Esophagus muscularis mucosa (tissue), 4 donors: ENCODE measurements at regions not wholly inside any gene's neighbourhood (a gene's known extent, or its start where the extent isn't known, plus 50 kb on each side); places are given as distances from the start of the nearest gene placed in this dataset.
"Not testable (repeated sequence)": the region's sequence is repeated elsewhere in the genome, so short reads cannot be mapped to it uniquely, and the experiment has no call there.

Source experiments
- DNase-seq: peaks from one replicate; pipeline ENCODE4 v3.0.0-alpha.2; 2017; ENCODE audit errors: extremely low spot score
- H3K27ac ChIP-seq, 4 donors: fragments of 200-600 bp; sonication (generic); replicated peaks in 1 of 4; 1 replicate in 3 of 4; 2 replicates in 1 of 4; pipeline ENCODE4 v1.5.1; 2016 to 2019; ENCODE audit warnings: mild to moderate bottlenecking in 1 of 4
- H3K27me3 ChIP-seq, 4 donors: fragments of 200-600 bp; sonication (generic); one replicate each; pipeline versions ENCODE4 v1.5.1 to v1.6.0; 2016 to 2019
- H3K36me3 ChIP-seq, 4 donors: fragments of 200-600 bp; sonication (generic); one replicate each; pipeline ENCODE4 v1.5.1; 2016 to 2019
- H3K4me1 ChIP-seq, 4 donors: fragments of 200-600 bp; sonication (generic); one replicate each; pipeline ENCODE4 v1.5.1; 2016 to 2019
- H3K4me3 ChIP-seq, 4 donors: fragments of 200-600 bp; sonication (generic); 1 replicate in 2 of 4; 2 replicates in 2 of 4; pipeline ENCODE4 v1.5.1; 2016 to 2019; ENCODE audit warnings: mild to moderate bottlenecking in 4 of 4, moderate library complexity in 1 of 4
- H3K9me3 ChIP-seq, 4 donors: fragments of 200-600 bp; sonication (generic); 1 replicate in 3 of 4; 2 replicates in 1 of 4; pipeline ENCODE4 v1.5.1; 2016 to 2019
- EP300 ChIP-seq: sonication (generic); formaldehyde crosslinking; IDR thresholded peaks from one replicate; pipeline ENCODE4 v1.6.1; 2017; ENCODE audit warnings: antibody characterized with exemption
- POLR2A ChIP-seq: fragments of 450-650 bp; IDR thresholded peaks from one replicate; pipeline ENCODE4 v1.6.1; 2017; ENCODE audit warnings: antibody characterized with exemption, moderate library complexity, mild to moderate bottlenecking, low read depth
- POLR2AphosphoS5 ChIP-seq, 2 donors: sonication (generic); formaldehyde crosslinking; IDR thresholded peaks; one replicate each; pipeline ENCODE4 v1.6.1; 2017; ENCODE audit warnings: antibody characterized with exemption in 2 of 2
- WGBS: methylation state at CpG from one replicate; pipeline ENCODE4 v1.1.5; 2018; 5-methylcytosine and 5-hydroxymethylcytosine counted together
- intact Hi-C: fragments of 100-400 bp; cut with DNase I; formaldehyde crosslinking; loops from one replicate; pipeline ENCODE4 v1.15.1; 2023
- TF ChIP-seq, protein P1 (sequence below), 3 experiments: fragments of 200-600 bp in 2 of 3; fragments of 450-650 bp in 1 of 3; sonication (generic) in 2 of 3; IDR thresholded peaks; one replicate each; pipeline ENCODE4 v1.5.1; 2017 to 2019; ENCODE audit warnings: antibody characterized with exemption in 3 of 3, mild to moderate bottlenecking in 2 of 3, moderate library complexity in 1 of 3

DNA sequence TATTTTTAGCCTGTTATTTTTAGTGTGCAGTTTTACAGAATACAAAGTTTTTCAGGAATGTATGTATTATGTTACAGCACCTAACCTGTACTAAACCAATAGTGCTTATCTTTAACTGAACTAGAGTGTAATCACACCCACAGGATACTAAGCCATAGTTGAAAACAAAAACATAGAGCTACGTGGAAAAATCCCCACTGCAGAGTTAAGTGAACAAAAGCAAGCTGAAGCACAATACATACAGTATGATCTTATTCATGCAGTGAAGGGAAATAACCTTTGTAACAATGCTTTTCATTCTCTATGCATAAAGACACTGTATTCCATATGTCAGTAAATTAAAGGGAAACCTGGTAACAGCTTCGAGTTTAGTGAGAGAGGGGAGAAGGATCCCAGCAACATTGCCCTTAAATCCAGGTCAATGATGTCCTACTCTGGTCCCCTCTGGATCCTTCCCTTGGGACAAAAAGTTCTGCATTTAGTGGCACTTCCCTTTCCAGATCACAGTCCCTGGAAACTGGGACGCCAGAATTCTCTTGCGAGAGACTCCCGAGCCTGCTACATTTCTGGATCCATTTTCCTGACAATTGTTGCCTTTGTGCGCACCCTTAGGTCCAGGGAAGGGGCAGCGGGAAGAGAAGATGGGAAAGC, 121.3 kb upstream of the CCND2 start:
- peaks cover 0 to 17% (median 0%) of the 10 kb centered on the region in 4 donors for H3K27me3 ChIP-seq
- H3K9me3 ChIP-seq: no peaks in the 10 kb centered on the region
- DNase-seq: no peak
- no peak overlapping the region for H3K27ac ChIP-seq
- TF ChIP-seq, protein P1, sequence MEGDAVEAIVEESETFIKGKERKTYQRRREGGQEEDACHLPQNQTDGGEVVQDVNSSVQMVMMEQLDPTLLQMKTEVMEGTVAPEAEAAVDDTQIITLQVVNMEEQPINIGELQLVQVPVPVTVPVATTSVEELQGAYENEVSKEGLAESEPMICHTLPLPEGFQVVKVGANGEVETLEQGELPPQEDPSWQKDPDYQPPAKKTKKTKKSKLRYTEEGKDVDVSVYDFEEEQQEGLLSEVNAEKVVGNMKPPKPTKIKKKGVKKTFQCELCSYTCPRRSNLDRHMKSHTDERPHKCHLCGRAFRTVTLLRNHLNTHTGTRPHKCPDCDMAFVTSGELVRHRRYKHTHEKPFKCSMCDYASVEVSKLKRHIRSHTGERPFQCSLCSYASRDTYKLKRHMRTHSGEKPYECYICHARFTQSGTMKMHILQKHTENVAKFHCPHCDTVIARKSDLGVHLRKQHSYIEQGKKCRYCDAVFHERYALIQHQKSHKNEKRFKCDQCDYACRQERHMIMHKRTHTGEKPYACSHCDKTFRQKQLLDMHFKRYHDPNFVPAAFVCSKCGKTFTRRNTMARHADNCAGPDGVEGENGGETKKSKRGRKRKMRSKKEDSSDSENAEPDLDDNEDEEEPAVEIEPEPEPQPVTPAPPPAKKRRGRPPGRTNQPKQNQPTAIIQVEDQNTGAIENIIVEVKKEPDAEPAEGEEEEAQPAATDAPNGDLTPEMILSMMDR (IDR thresholded peaks at IDR 0.05): no peak
- TF ChIP-seq POLR2AphosphoS5 (IDR thresholded peaks at IDR 0.05) (no peak), EP300 (no peak)
- intact Hi-C loops: no loop called here
- 80% methylated on average over 7 of the region's 7 CpGs for WGBS
- H3K4me1 ChIP-seq: no peaks in the 10 kb centered on the region
- no peak overlapping the region for H3K4me3 ChIP-seq
- no peaks in the 10 kb centered on the region for H3K36me3 ChIP-seq

DNA sequence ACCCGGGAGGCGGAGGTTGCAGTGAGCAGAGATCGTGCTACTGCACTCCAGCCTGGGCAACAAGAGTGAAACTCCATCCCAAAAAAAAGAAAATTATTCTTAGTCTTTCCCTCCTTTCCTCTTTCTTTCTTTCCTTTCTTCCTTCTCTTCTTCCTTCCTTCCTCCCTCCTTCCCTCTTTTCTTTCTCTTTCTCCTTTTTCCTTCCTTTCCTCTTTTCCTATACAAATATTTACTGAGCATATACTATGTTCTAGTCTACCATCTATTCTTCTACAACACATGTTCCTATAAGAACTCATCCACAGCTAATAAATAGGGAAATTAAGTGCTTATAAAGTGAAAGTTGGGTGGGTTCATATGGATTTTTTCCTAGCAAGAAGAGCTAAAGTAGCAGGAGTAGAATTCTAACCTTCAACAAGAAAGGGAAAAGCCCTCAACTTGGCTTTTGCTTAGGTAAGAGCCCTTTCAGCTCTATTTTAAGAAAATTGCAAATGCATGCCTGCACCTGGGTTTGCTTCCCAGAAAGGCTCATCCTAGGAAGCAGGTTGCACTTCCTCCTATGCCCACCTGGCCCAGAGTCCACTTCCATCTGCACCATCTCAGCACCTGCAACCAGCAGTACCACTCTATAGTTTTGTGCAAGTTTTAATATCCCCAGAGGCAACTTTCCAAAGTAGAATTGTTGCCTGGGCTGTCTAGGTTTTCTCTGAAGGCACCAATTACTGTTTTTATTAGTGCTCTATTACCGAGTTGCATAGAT, 122.0 kb upstream of the CCND2 start:
- Histone ChIP-seq H3K36me3 (no peaks in the 10 kb centered on the region), H3K9me3 (no peaks in the 10 kb centered on the region), H3K27ac (no peak overlapping the region), H3K4me3 (no peak overlapping the region), H3K4me1 (no peaks in the 10 kb centered on the region), H3K27me3 (peaks cover 0 to 20% (median under 1%) of the 10 kb centered on the region in 4 donors)
- intact Hi-C loops: no loop called here
- DNase-seq: no peak
- no peak for TF ChIP-seq POLR2AphosphoS5 (IDR thresholded peaks at IDR 0.05)
- WGBS: 89% methylated on average over 4 of the region's 4 CpGs

DNA sequence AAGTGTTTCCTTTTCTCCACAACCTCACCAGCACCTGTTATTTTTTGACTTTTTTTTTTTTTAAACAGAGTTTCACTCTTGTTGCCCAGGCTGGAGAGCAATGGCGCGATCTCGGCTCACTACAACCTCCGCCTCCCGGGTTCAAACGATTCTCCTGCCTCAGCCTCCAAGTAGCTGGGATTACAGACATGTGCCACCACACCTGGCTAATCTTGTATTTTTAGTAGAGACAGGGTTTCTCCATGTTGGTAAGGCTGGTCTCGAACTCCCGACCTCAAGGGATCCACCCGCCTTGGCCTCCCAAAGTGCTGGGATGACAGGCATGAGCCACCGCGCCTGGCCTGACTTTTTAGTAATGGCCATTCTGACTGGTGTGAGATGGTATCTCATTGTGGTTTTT, 123.2 kb upstream of the CCND2 start:
- 92% methylated on average over 11 of the region's 11 CpGs for WGBS
- H3K4me3 ChIP-seq, H3K27ac ChIP-seq, H3K4me1 ChIP-seq, H3K9me3 ChIP-seq, DNase-seq, intact Hi-C loops, H3K36me3 ChIP-seq: not testable (repeated sequence)
- peaks cover 0 to 20% (median 2%) of the 10 kb centered on the region in 4 donors for H3K27me3 ChIP-seq

DNA sequence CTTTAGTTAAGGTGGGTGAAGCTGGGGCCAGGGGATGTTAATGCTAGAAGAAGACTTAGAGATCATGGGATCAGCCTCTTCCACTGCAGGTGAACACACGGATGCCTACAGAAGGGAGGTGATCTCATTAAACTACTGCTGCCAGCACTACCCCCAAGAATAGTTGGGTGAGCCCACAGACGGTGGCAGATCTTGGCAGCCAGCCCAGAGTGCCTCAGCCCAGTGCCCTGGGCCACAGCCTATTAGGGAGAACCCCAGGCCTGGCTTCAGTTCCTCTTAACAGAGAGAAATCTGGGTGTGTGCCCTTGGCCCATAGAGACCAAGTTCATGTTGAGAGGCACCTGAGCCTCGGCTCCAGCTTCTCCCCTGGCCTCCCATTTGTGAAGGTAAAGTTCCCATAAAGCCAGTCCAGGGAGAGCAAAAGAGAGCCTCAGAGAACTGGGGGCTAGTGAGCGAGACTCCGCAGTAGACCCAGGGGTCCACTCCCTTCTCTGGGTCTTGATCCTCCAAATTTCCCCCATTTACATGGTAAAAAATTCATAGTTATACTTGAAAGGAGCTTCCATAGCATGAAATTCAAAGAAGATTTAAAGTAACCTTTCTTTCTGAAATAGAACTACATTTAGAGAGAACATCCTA, 125.0 kb upstream of the CCND2 start:
- no peaks in the 10 kb centered on the region for H3K36me3 ChIP-seq
- no peaks in the 10 kb centered on the region for H3K9me3 ChIP-seq
- intact Hi-C loops: no loop called here
- 68% methylated on average over 5 of the region's 5 CpGs for WGBS
- TF ChIP-seq EP300: no peak
- TF ChIP-seq POLR2A: no peak
- TF ChIP-seq, protein P1 (IDR thresholded peaks at IDR 0.05): no peak
- no peak for TF ChIP-seq POLR2AphosphoS5 (IDR thresholded peaks at IDR 0.05)
- no peak overlapping the region for H3K27ac ChIP-seq
- H3K27me3 ChIP-seq: peaks cover 0 to 20% (median 2%) of the 10 kb centered on the region in 4 donors
- peak; percentile 80 for DNase-seq
- no peak overlapping the region for H3K4me3 ChIP-seq
- H3K4me1 ChIP-seq: no peaks in the 10 kb centered on the region

DNA sequence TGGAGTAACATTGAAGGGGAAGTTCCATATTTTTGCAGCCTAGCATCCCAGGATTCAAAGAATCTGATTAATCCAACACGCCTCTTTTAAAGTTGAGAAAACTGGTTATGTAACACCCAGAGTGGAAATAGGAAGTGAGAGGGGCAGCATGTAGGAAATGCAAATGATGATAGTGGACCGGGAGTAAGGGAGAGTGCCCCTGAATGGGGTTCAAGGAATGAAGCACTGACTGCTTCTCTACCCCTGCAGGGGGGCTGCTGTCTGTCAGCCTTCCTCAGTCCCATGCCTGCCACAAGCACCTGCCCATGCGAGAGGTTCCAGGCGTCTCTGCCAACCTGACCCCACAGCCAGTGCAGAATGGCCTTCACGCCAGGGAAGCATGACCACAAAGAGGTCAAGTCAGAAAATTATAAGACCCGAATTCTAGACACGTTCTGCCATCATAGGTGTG, 126.5 kb upstream of the CCND2 start:
- no peaks in the 10 kb centered on the region for H3K9me3 ChIP-seq
- TF ChIP-seq, protein P1 (IDR thresholded peaks at IDR 0.05): no peak
- TF ChIP-seq EP300 (no peak), POLR2AphosphoS5 (IDR thresholded peaks at IDR 0.05) (no peak), POLR2A (no peak)
- peak; percentile 91 for DNase-seq
- H3K27me3 ChIP-seq: peaks cover 0 to 20% (median 2%) of the 10 kb centered on the region in 4 donors
- H3K4me1 ChIP-seq: no peaks in the 10 kb centered on the region
- H3K27ac ChIP-seq: no peak overlapping the region
- no peak overlapping the region for H3K4me3 ChIP-seq
- no peaks in the 10 kb centered on the region for H3K36me3 ChIP-seq
- intact Hi-C loops: no loop called here
- WGBS: 70% methylated on average over 7 of the region's 7 CpGs
